ENCODE measurements at regions not wholly inside any gene's neighbourhood (a gene's known extent, or its start where the extent isn't known, plus 50 kb on each side); places are given as distances from the start of the nearest gene placed in this dataset.

DNA sequence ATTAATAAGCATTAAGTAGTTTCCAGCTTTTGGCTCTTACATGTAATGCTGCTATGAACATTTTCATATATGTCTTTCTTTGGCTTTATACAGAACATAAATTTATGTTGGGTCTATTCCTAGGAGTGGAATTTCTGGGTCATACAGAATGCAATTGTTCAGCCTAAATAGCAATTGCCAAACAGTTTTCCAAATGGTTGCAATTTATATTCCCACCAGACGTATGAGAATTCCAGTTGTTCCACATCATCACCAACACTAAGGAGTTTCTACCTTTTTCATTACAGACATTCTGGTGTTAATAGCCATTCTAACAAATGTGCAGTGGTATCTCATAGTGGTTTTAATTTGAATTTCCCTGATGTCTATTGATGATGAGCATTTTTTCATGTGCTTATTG lies 160.1 kb upstream of the TMC3 start:
- 79 to 90% methylated on average over 1 of the region's 1 CpG for WGBS, 2 donors
- TF ChIP-seq, protein P1, sequence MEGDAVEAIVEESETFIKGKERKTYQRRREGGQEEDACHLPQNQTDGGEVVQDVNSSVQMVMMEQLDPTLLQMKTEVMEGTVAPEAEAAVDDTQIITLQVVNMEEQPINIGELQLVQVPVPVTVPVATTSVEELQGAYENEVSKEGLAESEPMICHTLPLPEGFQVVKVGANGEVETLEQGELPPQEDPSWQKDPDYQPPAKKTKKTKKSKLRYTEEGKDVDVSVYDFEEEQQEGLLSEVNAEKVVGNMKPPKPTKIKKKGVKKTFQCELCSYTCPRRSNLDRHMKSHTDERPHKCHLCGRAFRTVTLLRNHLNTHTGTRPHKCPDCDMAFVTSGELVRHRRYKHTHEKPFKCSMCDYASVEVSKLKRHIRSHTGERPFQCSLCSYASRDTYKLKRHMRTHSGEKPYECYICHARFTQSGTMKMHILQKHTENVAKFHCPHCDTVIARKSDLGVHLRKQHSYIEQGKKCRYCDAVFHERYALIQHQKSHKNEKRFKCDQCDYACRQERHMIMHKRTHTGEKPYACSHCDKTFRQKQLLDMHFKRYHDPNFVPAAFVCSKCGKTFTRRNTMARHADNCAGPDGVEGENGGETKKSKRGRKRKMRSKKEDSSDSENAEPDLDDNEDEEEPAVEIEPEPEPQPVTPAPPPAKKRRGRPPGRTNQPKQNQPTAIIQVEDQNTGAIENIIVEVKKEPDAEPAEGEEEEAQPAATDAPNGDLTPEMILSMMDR (IDR thresholded peaks at IDR 0.05) = no peak
- H3K4me3 ChIP-seq = no peak overlapping the region
- peaks cover 0 to 22% (median 13%) of the 10 kb centered on the region in 9 donors for H3K4me1 ChIP-seq
- intact Hi-C loops (cut with DNase I) = loop anchor here in 1 of 10 donors (10.0 kb wide), 1 partner anchor 59 kb away; no protein-coding TSS in a partner anchor
- no peak for DNase-seq
- ATAC-seq = no peak
- H3K27me3 ChIP-seq = no peaks in the 10 kb centered on the region
- H3K9me3 ChIP-seq = peaks cover 0 to 5% (median 0%) of the 10 kb centered on the region in 11 donors
- no peak overlapping the region for H3K27ac ChIP-seq
- H3K36me3 ChIP-seq = no peaks in the 10 kb centered on the region

DNA sequence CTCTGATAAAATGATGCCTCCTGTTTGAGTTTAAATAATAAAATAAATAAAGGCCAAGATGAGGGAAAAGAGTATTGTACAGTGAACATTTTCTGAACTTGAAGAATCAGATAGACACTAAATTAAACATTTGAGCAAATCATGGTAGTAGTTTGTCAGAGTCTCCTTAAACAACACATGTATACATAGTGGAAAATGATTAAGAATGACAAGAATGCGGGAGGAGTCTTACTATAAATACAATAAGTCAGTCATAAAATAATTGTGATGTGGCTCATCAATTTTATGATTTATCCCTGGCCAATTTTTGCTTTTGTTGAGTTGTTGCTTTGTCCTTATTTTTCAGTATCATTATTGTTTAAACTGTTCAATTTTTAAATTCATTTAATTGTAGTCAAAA lies 158.0 kb upstream of the TMC3 start:
- intact Hi-C loops (cut with DNase I) = loop anchor here in 1 of 10 donors (10.0 kb wide), 1 partner anchor 57 kb away; no protein-coding TSS in a partner anchor
- Histone ChIP-seq H3K27ac (no peak overlapping the region), H3K36me3 (no peaks in the 10 kb centered on the region), H3K4me1 (peaks cover 0 to 22% (median 13%) of the 10 kb centered on the region in 9 donors), H3K9me3 (no peaks in the 10 kb centered on the region), H3K4me3 (no peak overlapping the region), H3K27me3 (no peaks in the 10 kb centered on the region)
- DNase-seq = no peak
- TF ChIP-seq, protein P1 (IDR thresholded peaks at IDR 0.05) = no peak
- 95 to 97% methylated on average over 1 of the region's 1 CpG for WGBS, 2 donors
- no peak for ATAC-seq

DNA sequence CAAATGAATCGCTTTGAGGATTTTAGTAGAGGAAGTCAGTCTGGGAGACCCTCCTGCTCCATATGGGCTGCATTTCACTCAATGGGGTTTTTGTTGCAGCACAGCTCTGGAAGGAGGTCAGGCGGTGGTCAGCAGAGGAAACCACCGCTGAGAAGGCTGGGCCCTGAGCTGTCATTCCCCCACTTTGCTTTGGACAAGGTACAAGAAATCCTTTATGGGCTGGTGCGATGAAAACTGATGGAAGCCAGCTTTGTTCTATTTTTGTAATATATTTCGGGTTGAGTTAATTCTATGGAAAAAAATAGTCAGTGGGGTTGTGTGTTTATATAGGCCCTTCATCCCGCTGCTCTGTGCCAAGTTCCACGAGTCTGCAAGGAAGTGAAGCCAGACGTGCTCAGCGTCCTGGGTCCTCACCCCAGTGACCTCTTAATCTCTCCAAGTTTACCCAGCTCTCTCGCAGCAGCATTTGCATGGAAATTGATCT lies 157.1 kb upstream of the TMC3 start:
- DNase-seq = peak; percentile 15
- H3K9me3 ChIP-seq = no peaks in the 10 kb centered on the region
- intact Hi-C loops (cut with DNase I) = loop anchor here in 1 of 10 donors (10.0 kb wide), 1 partner anchor 56 kb away; no protein-coding TSS in a partner anchor
- H3K36me3 ChIP-seq = no peaks in the 10 kb centered on the region
- 18 to 22% methylated on average over 10 of the region's 10 CpGs for WGBS, 2 donors
- no peak overlapping the region for H3K27ac ChIP-seq
- TF ChIP-seq, protein P1 (IDR thresholded peaks at IDR 0.05) = no peak
- ATAC-seq = peak in 4 of 8 donors; percentile 50 to 65 (median 58)
- no peaks in the 10 kb centered on the region for H3K27me3 ChIP-seq
- no peak overlapping the region for H3K4me3 ChIP-seq
- H3K4me1 ChIP-seq = peaks cover 0 to 22% (median 13%) of the 10 kb centered on the region in 9 donors

DNA sequence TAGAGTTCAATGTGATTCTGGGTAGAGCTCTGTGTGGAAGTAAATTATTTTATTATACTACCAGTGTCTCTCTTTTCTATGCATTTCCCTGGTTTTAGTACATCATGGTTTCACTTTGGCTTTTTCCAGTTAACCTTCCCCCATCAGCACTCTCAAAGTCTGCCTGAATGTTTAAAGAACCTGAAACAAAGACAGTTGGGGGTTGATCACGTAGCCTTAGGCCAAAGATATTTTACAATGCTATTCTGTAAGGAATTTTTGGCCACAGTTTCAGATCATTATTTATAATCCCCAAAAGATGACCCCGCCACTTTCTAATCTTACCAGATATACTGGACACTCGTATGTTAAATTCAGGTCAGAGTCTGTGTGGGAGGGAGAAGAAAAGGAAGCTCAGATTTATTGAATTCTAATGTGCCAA lies 156.3 kb upstream of the TMC3 start:
- ATAC-seq = no peak
- intact Hi-C loops (cut with DNase I) = loop anchor here in 2 of 10 donors (1.0 to 10.0 kb wide), 2 partner anchors 20 to 55 kb away; no protein-coding TSS in a partner anchor
- no peak for DNase-seq
- WGBS, 2 donors = 46 to 56% methylated on average over 3 of the region's 3 CpGs
- peaks cover 0 to 22% (median 13%) of the 10 kb centered on the region in 9 donors for H3K4me1 ChIP-seq
- H3K36me3 ChIP-seq = no peaks in the 10 kb centered on the region
- no peaks in the 10 kb centered on the region for H3K27me3 ChIP-seq
- TF ChIP-seq, protein P1 (IDR thresholded peaks at IDR 0.05) = no peak
- no peak overlapping the region for H3K27ac ChIP-seq
- H3K9me3 ChIP-seq = no peaks in the 10 kb centered on the region
- H3K4me3 ChIP-seq = no peak overlapping the region
